SJCRH30 (cell line): ENCODE measurements at regions not wholly inside any gene's neighbourhood (a gene's known extent, or its start where the extent isn't known, plus 50 kb on each side); places are given as distances from the start of the nearest gene placed in this dataset.
"Not testable (repeated sequence)": the region's sequence is repeated elsewhere in the genome, so short reads cannot be mapped to it uniquely, and the experiment has no call there.

Source experiments
- DNase-seq, 2 experiments: peaks; one replicate each; pipeline ENCODE4 v3.0.0-alpha.2; 2015 to 2020
- H3K27ac ChIP-seq: fragments of 250-450 bp; sonication (Bioruptor Pico); 2 replicates; pipeline ENCODE4 v1.5.1; 2020; ENCODE audit warnings: mild to moderate bottlenecking, moderate library complexity
- H3K27me3 ChIP-seq: fragments of 250-450 bp; sonication (Bioruptor Pico); 2 replicates; pipeline ENCODE4 v1.5.1; 2020; ENCODE audit warnings: mild to moderate bottlenecking, moderate library complexity
- H3K36me3 ChIP-seq: fragments of 250-450 bp; sonication (Bioruptor Pico); 2 replicates; pipeline ENCODE4 v1.5.1; 2020; ENCODE audit warnings: mild to moderate bottlenecking, moderate library complexity
- H3K4me1 ChIP-seq: fragments of 250-450 bp; sonication (Bioruptor Pico); 2 replicates; pipeline ENCODE4 v1.5.1; 2020; ENCODE audit warnings: mild to moderate bottlenecking, moderate library complexity
- H3K4me3 ChIP-seq: fragments of 250-450 bp; sonication (Bioruptor Pico); 2 replicates; pipeline ENCODE4 v1.5.1; 2020; ENCODE audit warnings: mild to moderate bottlenecking, moderate library complexity
- H3K9me3 ChIP-seq: fragments of 250-450 bp; sonication (Bioruptor Pico); replicated peaks from 2 replicates; pipeline ENCODE4 v1.5.1; 2020; ENCODE audit warnings: mild to moderate bottlenecking, moderate library complexity

DNA sequence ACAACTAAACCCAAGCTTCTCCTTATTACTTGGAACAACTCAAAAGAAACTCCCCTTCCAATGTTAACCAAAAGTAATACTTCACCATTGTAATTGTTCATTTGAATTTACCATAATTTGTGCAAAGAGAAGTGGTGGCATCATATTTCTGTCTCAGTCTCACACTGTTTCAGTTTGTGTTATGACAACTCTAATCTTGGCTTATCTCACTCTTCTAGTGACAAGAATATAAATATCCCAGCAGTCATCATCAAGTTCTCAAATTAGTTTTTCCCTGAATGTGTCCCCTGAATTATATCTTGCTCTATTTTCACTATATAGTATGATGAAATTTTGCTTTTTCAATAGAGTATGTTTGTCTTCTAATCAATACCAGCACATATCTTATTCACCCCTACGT is 681.4 kb upstream of the PRR20A start:
- Histone ChIP-seq H3K9me3 (no peaks in the 10 kb centered on the region), H3K27me3 (no peaks in the 10 kb centered on the region), H3K36me3 (no peaks in the 10 kb centered on the region), H3K27ac (peak overlapping the region; percentile 94), H3K4me3 (no peak overlapping the region), H3K4me1 (peaks cover 35% of the 10 kb centered on the region)
- peak in 1 of 2 experiments; percentile 35 for DNase-seq

DNA sequence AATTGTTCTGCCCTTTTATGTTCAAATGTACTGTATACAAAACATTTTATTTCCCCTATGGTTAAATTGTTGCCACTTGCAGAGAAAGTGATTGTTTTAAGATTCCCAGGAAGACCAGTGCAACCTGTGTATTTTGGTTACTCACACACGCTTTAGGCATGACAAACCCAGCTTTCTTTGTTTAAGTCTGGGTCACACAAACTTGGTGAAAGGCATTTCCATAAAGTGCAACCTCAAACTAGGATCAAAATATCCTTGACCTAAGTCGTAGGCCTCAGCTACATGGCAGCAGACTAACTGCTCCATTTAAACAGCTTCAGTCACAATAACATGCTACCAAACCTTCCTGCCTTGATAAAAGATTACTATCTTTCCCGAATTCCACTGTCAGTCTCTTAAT is 639.0 kb upstream of the PRR20A start:
- Histone ChIP-seq H3K36me3 (no peaks in the 10 kb centered on the region), H3K9me3 (no peaks in the 10 kb centered on the region; the same call in 1 of the 2 replicates), H3K4me3 (no peak overlapping the region), H3K27me3 (no peaks in the 10 kb centered on the region), H3K4me1 (no peaks in the 10 kb centered on the region), H3K27ac (no peak overlapping the region)
- no peak for DNase-seq

GRCh38 chr13:56510836-56511235 is 629.9 kb upstream of the PRR20A start:
- no peaks in the 10 kb centered on the region for H3K9me3 ChIP-seq
- DNase-seq, result no peak
- peaks cover 5% of the 10 kb centered on the region for H3K4me1 ChIP-seq
- no peaks in the 10 kb centered on the region for H3K36me3 ChIP-seq
- H3K4me3 ChIP-seq, result no peak overlapping the region
- H3K27me3 ChIP-seq, result no peaks in the 10 kb centered on the region
- no peak overlapping the region for H3K27ac ChIP-seq

DNA sequence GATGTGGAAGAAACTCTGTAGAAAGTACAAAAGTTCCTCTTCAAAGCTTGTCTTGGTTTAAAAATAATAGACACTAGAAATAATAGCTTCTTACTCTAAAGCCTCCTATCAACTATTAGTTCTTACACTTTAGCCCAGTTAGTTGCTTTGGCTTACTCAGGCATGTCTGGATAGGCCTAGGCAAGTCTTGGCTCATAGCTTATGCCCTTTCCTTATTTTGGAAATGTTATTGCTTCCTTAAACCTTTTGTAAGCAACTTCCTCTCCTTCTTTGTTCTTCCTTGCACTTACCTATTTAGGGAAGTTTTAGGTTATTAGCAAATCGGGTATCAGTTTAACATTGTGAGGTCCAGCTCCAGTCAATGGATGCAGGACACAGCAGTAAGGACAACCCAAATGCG is 628.4 kb upstream of the PRR20A start:
- H3K4me1 ChIP-seq, H3K27ac ChIP-seq: not testable (repeated sequence)

DNA sequence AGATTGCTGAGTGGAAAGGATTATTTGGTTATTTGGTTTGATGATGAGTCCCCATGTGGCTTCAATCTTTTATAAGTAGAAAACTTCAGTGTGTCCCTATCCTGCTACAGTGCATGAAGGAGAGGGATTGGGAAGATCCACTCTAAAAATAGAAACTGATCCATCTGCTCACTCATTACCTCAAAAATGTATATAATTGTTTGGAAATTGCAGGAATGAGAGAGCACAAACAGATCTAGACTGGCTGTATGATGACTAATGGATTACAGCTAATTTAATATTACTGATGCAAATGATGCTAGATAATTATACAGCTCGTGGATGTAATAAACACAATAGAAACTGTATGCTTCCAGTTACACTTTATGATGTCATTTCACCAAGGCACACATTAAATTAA is 625.3 kb upstream of the PRR20A start:
- H3K4me3 ChIP-seq, result no peak overlapping the region
- no peak overlapping the region for H3K27ac ChIP-seq
- H3K27me3 ChIP-seq, result no peaks in the 10 kb centered on the region
- DNase-seq, result no peak
- no peaks in the 10 kb centered on the region for H3K36me3 ChIP-seq
- no peaks in the 10 kb centered on the region for H3K9me3 ChIP-seq
- H3K4me1 ChIP-seq, result peaks cover 5% of the 10 kb centered on the region

More for the DNA sequence above, 628.4 kb upstream of the PRR20A start:
- DNase-seq, H3K4me3 ChIP-seq, H3K27me3 ChIP-seq, H3K9me3 ChIP-seq, H3K36me3 ChIP-seq: not testable (repeated sequence)

DNA sequence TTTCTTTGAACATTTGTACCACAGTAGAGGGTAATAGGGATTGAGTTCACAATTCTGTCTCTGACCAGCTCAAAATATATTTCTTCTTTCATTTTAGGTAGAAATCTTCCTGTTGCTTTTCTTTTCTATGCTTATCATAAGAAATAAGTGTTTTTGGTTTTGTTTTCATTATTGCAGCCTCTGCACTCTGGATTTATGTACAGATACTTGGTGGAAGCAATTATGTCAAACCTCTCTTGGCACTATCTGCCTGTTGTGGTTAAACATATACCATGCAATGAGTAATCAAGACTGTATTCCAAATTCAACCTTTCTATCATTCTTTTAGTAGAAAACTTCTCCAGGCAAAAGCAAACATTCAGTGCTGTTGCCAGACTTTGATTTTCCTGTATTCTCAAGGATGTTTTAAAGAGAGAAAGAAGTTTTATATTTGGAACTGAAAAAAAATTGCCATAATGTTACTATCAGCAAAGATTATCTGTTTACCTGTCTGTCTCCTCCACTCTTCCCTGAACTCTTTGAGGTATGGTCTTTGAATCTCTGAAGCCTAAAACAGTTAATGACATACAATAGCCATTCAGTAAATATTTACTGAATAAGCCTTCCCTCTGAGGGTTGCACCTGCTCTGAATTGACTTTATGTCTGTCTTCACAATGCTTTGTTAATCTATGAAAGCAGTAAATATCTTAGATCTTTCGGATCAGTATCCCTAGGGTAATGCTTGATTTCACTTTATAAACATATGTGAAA is 612.5 kb upstream of the PRR20A start:
- Histone ChIP-seq H3K36me3 (no peaks in the 10 kb centered on the region), H3K4me1 (peaks cover 4% of the 10 kb centered on the region; the same call in 1 of the 2 replicates), H3K27me3 (no peaks in the 10 kb centered on the region), H3K4me3 (no peak overlapping the region), H3K9me3 (no peaks in the 10 kb centered on the region), H3K27ac (no peak overlapping the region)
- peak in 1 of 2 experiments; percentile 17 for DNase-seq

DNA sequence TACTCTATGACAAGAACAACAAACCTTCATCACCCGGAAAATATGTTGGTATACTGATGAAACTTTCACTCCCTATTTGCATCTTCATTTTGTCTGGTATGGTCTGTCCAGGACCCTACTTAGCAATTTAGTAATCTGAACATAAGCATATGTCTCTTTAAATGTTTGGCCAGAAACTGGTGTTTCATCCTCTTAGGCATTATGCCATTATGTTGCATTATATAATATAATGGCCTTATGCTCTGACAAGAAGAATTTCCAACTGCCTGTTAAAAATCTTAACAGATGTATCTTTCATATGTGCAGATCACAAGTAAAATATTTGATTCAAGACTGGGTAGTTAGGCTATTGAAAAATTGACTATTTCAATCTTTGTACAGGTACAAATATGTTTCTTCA is 610.6 kb upstream of the PRR20A start:
- no peaks in the 10 kb centered on the region for H3K36me3 ChIP-seq
- H3K9me3 ChIP-seq, result no peaks in the 10 kb centered on the region
- H3K27ac ChIP-seq, result no peak overlapping the region
- no peak overlapping the region for H3K4me3 ChIP-seq
- H3K27me3 ChIP-seq, result no peaks in the 10 kb centered on the region
- no peak for DNase-seq
- H3K4me1 ChIP-seq, result peaks cover 4% of the 10 kb centered on the region; the same call in 1 of the 2 replicates

DNA sequence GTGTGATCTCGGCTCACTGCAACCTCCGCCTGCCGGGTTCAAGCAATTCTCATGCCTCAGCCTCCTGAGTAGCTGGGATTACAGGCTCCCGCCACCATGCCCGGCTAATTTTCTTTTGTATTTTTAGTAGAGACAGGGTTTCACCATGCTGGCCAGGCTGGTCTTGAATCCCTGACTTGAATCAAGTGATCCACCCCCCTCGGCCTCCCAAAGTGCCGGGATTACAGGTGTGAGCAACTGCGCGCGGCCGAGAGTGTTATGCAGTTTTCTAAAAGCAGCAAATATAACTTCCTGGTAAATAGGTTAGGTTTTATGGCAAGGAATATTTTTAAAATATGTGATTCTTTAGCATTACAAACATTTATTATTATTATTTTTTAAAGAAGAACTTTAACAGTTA is 592.8 kb upstream of the PRR20A start:
- DNase-seq, H3K27ac ChIP-seq, H3K4me3 ChIP-seq, H3K36me3 ChIP-seq, H3K9me3 ChIP-seq, H3K27me3 ChIP-seq, H3K4me1 ChIP-seq: not testable (repeated sequence)

GRCh38 chr13:56558698-56559320 is 581.9 kb upstream of the PRR20A start:
- DNase-seq, result no peak
- Histone ChIP-seq H3K4me3 (no peak overlapping the region), H3K4me1 (no peaks in the 10 kb centered on the region), H3K9me3 (no peaks in the 10 kb centered on the region), H3K36me3 (no peaks in the 10 kb centered on the region), H3K27ac (no peak overlapping the region), H3K27me3 (no peaks in the 10 kb centered on the region)

- Histone ChIP-seq H3K9me3 (no peaks in the 10 kb centered on the region), H3K27ac (no peak overlapping the region), H3K4me3 (no peak overlapping the region), H3K4me1 (peaks cover 11% of the 10 kb centered on the region), H3K27me3 (no peaks in the 10 kb centered on the region), H3K36me3 (no peaks in the 10 kb centered on the region)
- DNase-seq, result peak in 1 of 2 experiments; percentile 27
These were observed 579.4 kb upstream of the PRR20A start for GRCh38 chr13:56561327-56561726.

DNA sequence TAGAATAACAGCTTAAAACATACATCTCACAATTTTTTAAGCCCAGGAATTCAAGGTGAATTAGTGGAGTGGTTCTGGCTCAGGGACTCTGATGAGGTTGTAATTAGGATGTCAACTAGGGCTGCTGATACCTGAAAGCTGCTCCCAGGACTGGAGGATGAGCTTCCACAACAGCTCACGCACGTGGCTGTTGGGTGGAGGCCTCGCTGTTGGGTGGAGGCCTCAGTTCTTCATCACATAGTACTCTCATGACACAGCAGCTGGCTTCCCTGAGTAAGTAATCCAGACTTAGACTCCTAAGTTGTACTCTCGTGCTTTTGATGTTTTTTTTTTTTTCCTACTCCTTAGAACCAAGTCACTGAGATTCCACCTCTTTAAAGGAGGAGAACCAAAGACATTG is 577.1 kb upstream of the PRR20A start:
- peaks cover 11% of the 10 kb centered on the region for H3K4me1 ChIP-seq
- H3K27me3 ChIP-seq, result no peaks in the 10 kb centered on the region
- no peaks in the 10 kb centered on the region for H3K36me3 ChIP-seq
- no peak overlapping the region for H3K27ac ChIP-seq
- H3K4me3 ChIP-seq, result no peak overlapping the region
- no peaks in the 10 kb centered on the region for H3K9me3 ChIP-seq
- no peak for DNase-seq

- Histone ChIP-seq H3K4me1 (no peaks in the 10 kb centered on the region), H3K9me3 (no peaks in the 10 kb centered on the region; the same call in 1 of the 2 replicates), H3K27me3 (no peaks in the 10 kb centered on the region), H3K4me3 (no peak overlapping the region), H3K27ac (no peak overlapping the region), H3K36me3 (no peaks in the 10 kb centered on the region)
- no peak for DNase-seq
These were observed 553.7 kb upstream of the PRR20A start for GRCh38 chr13:56586976-56587375.

DNA sequence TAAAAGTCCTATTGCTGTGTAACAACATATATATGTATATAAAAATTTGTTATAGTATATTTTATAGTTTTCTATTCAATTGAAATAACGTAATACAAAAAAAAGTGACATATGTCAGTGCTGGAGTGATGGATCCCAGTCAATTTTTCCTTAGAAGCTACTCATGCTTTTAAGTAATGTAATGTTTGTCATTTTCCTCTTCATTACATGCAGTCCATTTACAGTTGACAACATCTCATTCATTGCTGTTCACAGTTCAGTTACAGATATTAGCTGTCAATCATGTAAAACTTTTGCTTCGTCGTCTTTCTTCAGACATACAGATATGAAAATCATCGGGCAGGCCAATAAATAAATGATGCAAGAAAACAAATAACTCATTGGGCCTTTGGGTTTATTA is 525.1 kb upstream of the PRR20A start:
- Histone ChIP-seq H3K9me3 (no peaks in the 10 kb centered on the region), H3K27me3 (no peaks in the 10 kb centered on the region), H3K4me1 (no peaks in the 10 kb centered on the region), H3K27ac (no peak overlapping the region), H3K36me3 (no peaks in the 10 kb centered on the region), H3K4me3 (no peak overlapping the region)
- DNase-seq, result no peak

DNA sequence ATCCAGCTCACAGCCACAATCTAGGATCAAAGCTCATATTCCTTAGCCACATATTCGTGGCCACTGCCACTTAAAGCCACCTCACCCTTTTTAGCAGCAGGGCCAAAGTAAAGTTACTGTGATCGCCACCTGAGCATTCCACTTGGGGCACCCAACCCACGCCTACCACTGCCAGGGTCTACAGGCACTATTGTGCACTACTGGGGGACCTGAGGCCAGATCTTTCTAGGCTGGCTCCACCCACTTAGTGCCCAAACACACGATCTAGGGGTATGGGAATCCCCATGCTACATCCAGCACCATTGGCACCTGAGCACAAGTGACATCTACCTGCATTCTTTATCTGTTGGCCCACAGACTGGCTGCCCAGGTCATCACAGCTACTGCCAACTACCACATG is 517.9 kb upstream of the PRR20A start:
- H3K4me3 ChIP-seq, result no peak overlapping the region
- no peak for DNase-seq
- H3K9me3 ChIP-seq, result no peaks in the 10 kb centered on the region
- no peaks in the 10 kb centered on the region for H3K4me1 ChIP-seq
- no peak overlapping the region for H3K27ac ChIP-seq
- no peaks in the 10 kb centered on the region for H3K36me3 ChIP-seq
- H3K27me3 ChIP-seq, result no peaks in the 10 kb centered on the region

GRCh38 chr13:56628886-56629285 is 511.8 kb upstream of the PRR20A start:
- not testable (repeated sequence) for H3K36me3 ChIP-seq, H3K27ac ChIP-seq, H3K4me3 ChIP-seq, H3K27me3 ChIP-seq, H3K9me3 ChIP-seq, DNase-seq, H3K4me1 ChIP-seq

GRCh38 chr13:56631060-56631459 is 509.7 kb upstream of the PRR20A start:
- DNase-seq, H3K4me3 ChIP-seq, H3K27ac ChIP-seq, H3K9me3 ChIP-seq, H3K36me3 ChIP-seq, H3K4me1 ChIP-seq, H3K27me3 ChIP-seq: not testable (repeated sequence)
